LHCN-M2 (cell line): ENCODE measurements at regions not wholly inside any gene's neighbourhood (a gene's known extent, or its start where the extent isn't known, plus 50 kb on each side); places are given as distances from the start of the nearest gene placed in this dataset.
A peak's percentile ranks its signal among the peaks of the same experiment; 100 is the strongest.

Experiments
- DNase-seq: peaks from one replicate; pipeline ENCODE4 v3.0.0-alpha.2; 2012; ENCODE audit warnings: low read depth

DNA sequence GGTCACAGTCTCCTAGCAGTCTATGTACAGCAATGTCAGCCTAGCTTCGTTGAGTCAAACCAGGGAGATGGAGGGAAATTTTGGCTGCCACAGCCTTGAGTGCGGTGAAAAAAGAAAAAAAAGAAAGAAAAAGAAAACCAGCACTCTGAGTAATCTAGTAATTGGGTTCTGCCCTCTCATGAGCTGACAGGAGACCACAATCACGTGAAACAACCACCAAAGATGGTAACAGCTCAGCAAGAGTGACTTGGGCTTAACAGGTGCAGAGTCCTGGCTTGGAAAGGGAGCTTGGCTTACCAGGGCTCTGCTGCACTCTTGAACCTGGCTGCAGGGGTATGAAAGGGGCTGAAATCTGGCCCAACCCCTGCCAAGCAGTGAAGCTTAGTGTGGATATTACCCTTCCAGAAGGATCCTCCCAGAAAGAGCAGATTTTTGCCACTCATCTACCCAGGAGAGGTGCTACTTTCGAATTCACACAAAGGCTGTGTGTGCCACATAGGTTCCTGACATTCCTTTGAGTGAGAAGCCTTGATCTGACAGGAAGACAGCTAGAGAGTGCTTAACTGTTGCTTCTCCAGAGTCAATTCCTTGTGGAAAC lies 350.3 kb downstream of the PTTG2 start:
- DNase-seq, result peak; percentile 90

- DNase-seq, result no peak
These were observed 351.4 kb downstream of the PTTG2 start for GRCh38 chr4:38311495-38312126.

- DNase-seq, result no peak
These were observed 350.8 kb upstream of the KLF3 start for GRCh38 chr4:38313175-38313574.

- peak; percentile 41 for DNase-seq
These were observed 349.9 kb upstream of the KLF3 start for GRCh38 chr4:38313999-38314561.

- no peak for DNase-seq
These were observed 349.3 kb upstream of the KLF3 start for GRCh38 chr4:38314663-38315062.

- DNase-seq, result no peak
These were observed 348.7 kb upstream of the KLF3 start for GRCh38 chr4:38315286-38315685.

- DNase-seq, result no peak
These were observed 348.0 kb upstream of the KLF3 start for GRCh38 chr4:38316045-38316444.

GRCh38 chr4:38317041-38317674 lies 346.8 kb upstream of the KLF3 start:
- no peak for DNase-seq

DNA sequence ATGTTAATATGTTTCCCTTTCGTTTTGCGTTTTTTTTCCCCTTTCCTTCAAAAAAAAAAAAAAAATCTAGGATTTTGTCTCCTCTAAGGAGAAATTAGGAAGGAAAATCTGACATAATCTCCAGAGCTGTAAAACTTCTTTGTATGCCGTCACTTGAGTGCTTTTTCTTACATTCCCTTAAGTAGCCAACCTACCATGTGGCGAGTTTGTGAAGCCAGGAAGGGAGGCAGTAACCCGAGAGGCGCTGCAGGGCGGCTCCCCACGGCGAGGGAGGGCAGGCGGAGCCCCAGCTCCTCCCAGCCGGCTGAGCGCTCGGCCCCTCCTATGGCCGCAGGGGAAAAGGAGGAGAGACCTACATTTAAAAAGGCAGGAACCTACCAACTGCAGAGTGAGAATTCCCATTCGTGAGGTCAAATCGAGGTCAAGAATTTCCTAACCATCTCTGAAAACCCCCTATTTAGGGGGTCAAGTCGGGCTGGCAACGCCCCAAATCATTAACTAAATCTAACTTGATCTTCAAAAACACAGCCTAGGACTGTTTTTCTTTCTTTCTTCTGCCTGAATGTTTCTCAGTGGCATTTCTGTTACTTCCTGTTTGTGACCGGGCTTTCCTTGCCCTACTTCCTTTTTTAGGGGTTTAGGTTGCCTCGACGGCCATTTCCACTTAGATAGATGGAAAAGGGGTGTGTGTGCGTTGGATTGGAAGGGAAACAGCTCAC lies 345.1 kb upstream of the KLF3 start:
- DNase-seq, result peak; percentile 96

- peak; percentile 89 for DNase-seq
These were observed 344.3 kb upstream of the KLF3 start for GRCh38 chr4:38319456-38320342.

- no peak for DNase-seq
These were observed 343.7 kb upstream of the KLF3 start for GRCh38 chr4:38320343-38320695.

GRCh38 chr4:38320833-38321232 lies 343.2 kb upstream of the KLF3 start:
- DNase-seq, result no peak

- DNase-seq, result peak; percentile 91
These were observed 341.3 kb upstream of the KLF3 start for GRCh38 chr4:38322714-38323113.

- DNase-seq, result no peak
These were observed 340.8 kb upstream of the KLF3 start for GRCh38 chr4:38323141-38323641.

DNA sequence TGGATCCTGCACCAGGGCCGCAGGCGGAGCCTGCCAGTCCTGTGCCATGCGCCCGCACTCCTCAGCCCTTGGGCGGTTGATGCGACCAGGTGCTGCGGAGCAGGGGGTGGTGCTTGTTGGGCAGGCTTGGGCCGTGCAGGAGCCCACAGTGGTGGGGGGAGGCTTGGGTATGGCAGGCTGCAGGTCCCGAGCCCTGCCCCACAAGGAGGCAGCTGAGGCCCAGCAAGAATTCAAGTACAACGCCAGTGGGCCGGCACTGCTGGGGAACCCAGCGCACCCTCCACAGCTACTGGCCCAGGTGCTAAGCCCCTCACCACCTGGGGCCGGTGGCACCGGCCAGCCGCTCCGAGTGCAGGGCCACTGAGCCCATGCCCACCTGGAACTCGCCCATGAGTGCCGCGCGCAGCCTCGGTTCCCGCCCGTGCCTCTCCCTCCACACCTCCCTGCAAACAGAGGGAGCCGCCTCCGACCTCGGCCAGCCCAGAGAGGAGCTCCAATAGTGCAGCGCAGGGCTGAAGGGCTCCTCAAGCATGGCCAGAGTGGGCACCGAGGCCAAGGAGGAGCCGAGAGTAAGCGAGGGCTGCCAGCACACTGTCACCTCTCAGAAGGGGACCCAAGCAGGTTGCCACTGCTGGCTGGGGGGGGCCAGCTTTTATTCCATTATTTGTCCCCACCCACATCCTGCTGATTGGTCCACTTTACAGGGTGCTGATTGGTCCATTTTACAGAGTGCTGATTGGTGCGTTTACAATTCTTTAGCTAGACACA lies 339.0 kb upstream of the KLF3 start:
- DNase-seq, result no peak

DNA sequence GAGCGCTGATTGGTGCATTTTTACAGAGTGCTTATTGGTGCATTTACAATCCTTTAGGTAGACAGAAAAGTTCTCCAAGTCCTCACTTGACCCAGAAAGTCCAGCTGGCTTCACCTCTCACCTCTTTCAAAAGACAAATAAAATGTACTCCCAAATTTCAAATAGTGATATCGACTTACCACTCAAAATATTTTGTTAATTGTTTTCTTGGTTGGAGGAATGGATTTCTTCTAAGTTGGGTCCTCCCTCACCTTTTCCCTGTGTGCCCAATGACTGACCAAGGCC lies 338.4 kb upstream of the KLF3 start:
- no peak for DNase-seq

GRCh38 chr4:38326499-38326898 lies 337.5 kb upstream of the KLF3 start:
- no peak for DNase-seq

- DNase-seq, result no peak
These were observed 336.8 kb upstream of the KLF3 start for GRCh38 chr4:38327174-38327573.

- no peak for DNase-seq
These were observed 334.8 kb upstream of the KLF3 start for GRCh38 chr4:38328989-38329729.

DNA sequence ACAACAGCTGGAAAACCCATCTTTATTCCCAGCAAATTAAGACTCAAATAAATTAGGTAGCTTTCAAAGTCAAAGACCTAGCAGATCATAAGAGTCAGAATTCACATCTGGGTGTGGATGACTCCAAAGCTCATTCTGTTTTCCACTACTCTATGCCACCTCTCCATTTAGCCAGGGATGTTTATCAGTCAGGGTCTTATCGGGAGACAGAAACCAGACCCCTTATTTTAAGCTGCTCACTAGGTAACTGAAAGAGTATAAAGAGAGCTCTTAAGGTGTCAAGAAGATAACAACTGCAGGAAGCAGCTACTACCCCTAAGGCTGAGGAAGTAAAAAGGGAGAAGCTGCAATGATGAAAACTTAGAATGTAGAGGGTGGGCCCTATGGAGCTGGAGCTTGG lies 333.7 kb upstream of the KLF3 start:
- no peak for DNase-seq
